GM12878 (cell line): ENCODE measurements at regions not wholly inside any gene's neighbourhood (a gene's known extent, or its start where the extent isn't known, plus 50 kb on each side); places are given as distances from the start of the nearest gene placed in this dataset.
A peak's percentile ranks its signal among the peaks of the same experiment; 100 is the strongest.

Experiments used
- ATAC-seq: fragments of 200-7000 bp; cut with Tn5 transposase; 3 replicates; pipeline ENCODE4 v1.9.1; 2020; ENCODE audit warnings: mild to moderate bottlenecking, moderate library complexity
- BruUV-seq: library from RNA; stranded (reverse); fragments of 400-500 nt; replicated peaks from 2 replicates; lab custom pipeline; 2021; lab: Mats Ljungman, UMichigan
- CTCF ChIA-PET: fragments of 300-600 bp; sonication (Branson Sonifier 250); formaldehyde crosslinking; extraction: SDS; loops from one replicate; lab custom pipeline; 2021; ENCODE audit warnings: inconsistent platforms; lab: Yijun Ruan, JAX
- POLR2A ChIA-PET: fragments of 350-600 bp; formaldehyde crosslinking; extraction: SDS; loops from one replicate; lab custom pipeline; 2021; ENCODE audit warnings: inconsistent platforms; lab: Charles Lee
- RAD21 ChIA-PET: fragments of 300-600 bp; sonication (Branson Sonifier 250); formaldehyde crosslinking; loops from one replicate; lab custom pipeline; 2023; ENCODE audit warnings: antibody characterized with exemption; ENCODE audit not compliant: unreplicated experiment; lab: Charles Lee
- SMC1A ChIA-PET: fragments of 300-600 bp; sonication (Branson Sonifier 250); formaldehyde crosslinking; loops from one replicate; lab custom pipeline; 2023; ENCODE audit not compliant: unreplicated experiment, uncharacterized antibody; lab: Charles Lee
- DNase-seq: peaks from one replicate; pipeline ENCODE4 v3.0.0-alpha.2; 2011; ENCODE audit warnings: low read depth, low spot score
- FAIRE-seq: peaks from 3 replicates; lab custom pipeline; 2011; peaks lifted over from hg19 to GRCh38; lab: Jason Lieb, UNC
- H2AFZ ChIP-seq: 2 replicates; pipeline ENCODE4 v1.6.0; 2011; ENCODE audit warnings: low read depth, low read length, control low read depth; ENCODE audit not compliant: control insufficient read depth
- H3K27ac ChIP-seq: 2 replicates; pipeline ENCODE4 v1.5.1; 2011; ENCODE audit warnings: control low read depth; ENCODE audit not compliant: control insufficient read depth, insufficient read depth
- H3K27me3 ChIP-seq, 2 experiments: replicated peaks in 1 of 2; 2 replicates each; pipeline versions ENCODE4 v1.6.0 to v1.6.1; 2011; ENCODE audit warnings: low read length in 1 of 2; ENCODE audit not compliant: control insufficient read depth in 2 of 2, insufficient read depth in 2 of 2
- H3K36me3 ChIP-seq, 2 experiments: 2 replicates each; pipeline ENCODE4 v1.5.1; 2011; ENCODE audit warnings: low read length in 1 of 2; ENCODE audit not compliant: control insufficient read depth in 2 of 2, insufficient read depth in 2 of 2
- H3K4me1 ChIP-seq: 2 replicates; pipeline ENCODE4 v1.6.1; 2011; ENCODE audit warnings: mild to moderate bottlenecking, low read length, moderate library complexity, mixed read lengths; ENCODE audit not compliant: control insufficient read depth, insufficient read depth
- H3K4me2 ChIP-seq: 2 replicates; pipeline ENCODE4 v1.6.0; 2011; ENCODE audit warnings: control low read depth; ENCODE audit not compliant: control insufficient read depth, insufficient read depth
- H3K4me3 ChIP-seq: fragments of 200-600 bp; sonication (generic); 2 replicates; pipeline ENCODE4 v1.5.1; 2016
- H3K79me2 ChIP-seq: 2 replicates; pipeline ENCODE4 v1.6.0; 2011; ENCODE audit warnings: low read length; ENCODE audit not compliant: control insufficient read depth, insufficient read depth
- H3K9ac ChIP-seq: 2 replicates; pipeline ENCODE4 v1.8.0; 2011; ENCODE audit warnings: low read length, control low read depth, mixed read lengths; ENCODE audit not compliant: control insufficient read depth, insufficient read depth
- H3K9me3 ChIP-seq: replicated peaks from 3 replicates; pipeline ENCODE4 v1.5.1; 2011; ENCODE audit warnings: mild to moderate bottlenecking, low read length; ENCODE audit not compliant: control insufficient read depth, insufficient read depth
- H4K20me1 ChIP-seq: 2 replicates; pipeline ENCODE4 v1.6.0; 2011; ENCODE audit not compliant: control insufficient read depth, insufficient read depth
- CBX3 ChIP-seq: fragments of 200-600 bp; sonication (generic); IDR thresholded peaks from 2 replicates; pipeline ENCODE4 v1.6.1; 2016; ENCODE audit warnings: low read depth, borderline replicate concordance
- MAX ChIP-seq: IDR thresholded peaks from 2 replicates; pipeline ENCODE4 v1.6.1; 2012; ENCODE audit warnings: low read depth, low read length, improper control_type of control experiment
- MEF2B ChIP-seq: fragments of 450-650 bp; IDR thresholded peaks from 2 replicates; pipeline ENCODE4 v1.6.1; 2018; ENCODE audit warnings: mild to moderate bottlenecking, moderate library complexity; ENCODE audit not compliant: partially characterized antibody, poor library complexity, severe bottlenecking
- MLLT1 ChIP-seq: fragments of 450-650 bp; IDR thresholded peaks from 2 replicates; pipeline ENCODE4 v1.6.1; 2016; ENCODE audit warnings: mild to moderate bottlenecking
- NBN ChIP-seq: fragments of 450-650 bp; IDR thresholded peaks from 2 replicates; pipeline ENCODE4 v1.6.1; 2016
- RAD51 ChIP-seq: fragments of 450-650 bp; IDR thresholded peaks from 2 replicates; pipeline ENCODE4 v1.6.1; 2016; ENCODE audit warnings: moderate library complexity, mild to moderate bottlenecking, inconsistent platforms
- SMAD5 ChIP-seq: IDR thresholded peaks from 2 replicates; pipeline ENCODE4 v1.6.1; 2016; ENCODE audit warnings: antibody characterized with exemption, low read depth
- USF1 ChIP-seq: IDR thresholded peaks from 2 replicates; pipeline ENCODE4 v1.6.1; 2011; ENCODE audit warnings: borderline replicate concordance, low read depth, mild to moderate bottlenecking, moderate library complexity, mixed read lengths, low read length; ENCODE audit not compliant: insufficient read depth; ENCODE audit errors: extremely low read length
- WRNIP1 ChIP-seq: IDR thresholded peaks from 2 replicates; pipeline ENCODE4 v1.6.1; 2011; ENCODE audit warnings: low read depth, low read length, improper control_type of control experiment, borderline replicate concordance
- ZNF274 ChIP-seq: IDR thresholded peaks from one replicate; pipeline ENCODE4 v1.8.0; 2011; ENCODE audit not compliant: insufficient read length, insufficient read depth
- WGBS: methylation state at CpG from one replicate; pipeline ENCODE4 v1.1.6; 2016; ENCODE audit warnings: low lambda C conversion rate; ENCODE audit not compliant: insufficient replicate concordance, insufficient coverage; ENCODE audit errors: missing lambda C conversion rate; 5-methylcytosine and 5-hydroxymethylcytosine counted together
- in situ Hi-C: fragments of 300-500 bp; cut with MboI; formaldehyde crosslinking; loops from 9 replicates; pipeline ENCODE4 v1.14.3; 2018; ENCODE audit warnings: mixed read lengths
- intact Hi-C: fragments of 100-400 bp; cut with micrococcal nuclease; formaldehyde crosslinking; loops from one replicate; pipeline ENCODE4 v1.14.2; 2022; ENCODE audit not compliant: unreplicated experiment

GRCh38 chr3:31027191-31027761, 132.8 kb upstream of the GADL1 start (continued):
- TF ChIP-seq USF1 (no peak), MAX (no peak), CBX3 (no peak), SMAD5 (no peak), RAD51 (no peak), WRNIP1 (no peak), MEF2B (peak; percentile 21)

- POLR2A ChIA-PET = no interaction called here
- Histone ChIP-seq H4K20me1 (no peaks in the 10 kb centered on the region), H3K9ac (no peak overlapping the region), H2AFZ (no peak overlapping the region), H3K9me3 (no peaks in the 10 kb centered on the region; the same call in 2 of the 3 replicates), H3K36me3 (no peaks in the 10 kb centered on the region), H3K27ac (no peak overlapping the region), H3K4me3 (no peak overlapping the region), H3K4me2 (no peak overlapping the region), H3K79me2 (no peaks in the 10 kb centered on the region)
- no peak for FAIRE-seq
- in situ Hi-C loops (no loop called here), intact Hi-C loops (no loop called here)
- DNase-seq = no peak
- 17% methylated on average over 2 of the region's 2 CpGs for WGBS
- RAD21 ChIA-PET = no interaction called here
- TF ChIP-seq ZNF274 (no peak), NBN (no peak), MLLT1 (no peak)
- TF ChIP-seq, all 136 proteins: peak for 0
- no peaks in the 10 kb centered on the region for H3K27me3 ChIP-seq
- CTCF ChIA-PET = interaction anchor here (0.6 to 1.4 kb wide), 2 partner anchors 16 to 63 kb away, joined by 3 read pairs; no protein-coding TSS in a partner anchor
- no peaks in the 10 kb centered on the region for H3K4me1 ChIP-seq
- SMC1A ChIA-PET = interaction anchor here (0.6 to 1.6 kb wide), 3 partner anchors 10 to 59 kb away, joined by 3 to 5 read pairs (median 3); no protein-coding TSS in a partner anchor
- ATAC-seq = no peak
- BruUV-seq = no TSS peak
Observed at GRCh38 chr3:31027914-31028313, 133.5 kb upstream of the GADL1 start.
